Osteocyte (in vitro differentiated cells): ENCODE measurements at regions not wholly inside any gene's neighbourhood (a gene's known extent, or its start where the extent isn't known, plus 50 kb on each side); places are given as distances from the start of the nearest gene placed in this dataset.

Source experiments
- DNase-seq: peaks from one replicate; pipeline ENCODE4 v3.0.0; 2021; ENCODE audit warnings: mixed read lengths; ENCODE audit not compliant: unreplicated experiment; ENCODE audit errors: extremely low spot score
- H3K27ac Mint-ChIP-seq: one replicate; pipeline ENCODE4 v1.8.0; 2021; ENCODE audit warnings: mild to moderate bottlenecking, mixed read lengths; ENCODE audit not compliant: unreplicated experiment
- H3K27me3 Mint-ChIP-seq: one replicate; pipeline ENCODE4 v1.8.0; 2021; ENCODE audit warnings: mixed read lengths; ENCODE audit not compliant: unreplicated experiment
- H3K36me3 Mint-ChIP-seq: one replicate; pipeline ENCODE4 v1.8.0; 2021; ENCODE audit warnings: mixed read lengths; ENCODE audit not compliant: unreplicated experiment
- H3K4me1 Mint-ChIP-seq: one replicate; pipeline ENCODE4 v1.8.0; 2021; ENCODE audit warnings: mixed read lengths; ENCODE audit not compliant: unreplicated experiment
- H3K4me3 Mint-ChIP-seq: one replicate; pipeline ENCODE4 v1.8.0; 2021; ENCODE audit warnings: mild to moderate bottlenecking, moderate library complexity, mixed read lengths; ENCODE audit not compliant: unreplicated experiment
- H3K9me3 Mint-ChIP-seq: one replicate; pipeline ENCODE4 v1.8.0; 2021; ENCODE audit warnings: mixed read lengths; ENCODE audit not compliant: unreplicated experiment
- TF ChIP-seq, protein P1 (sequence below): fragments of 200-600 bp; sonication (generic); IDR thresholded peaks from 2 replicates; pipeline ENCODE4 v1.5.0; 2021; ENCODE audit warnings: antibody characterized with exemption, mild to moderate bottlenecking, moderate library complexity

DNA sequence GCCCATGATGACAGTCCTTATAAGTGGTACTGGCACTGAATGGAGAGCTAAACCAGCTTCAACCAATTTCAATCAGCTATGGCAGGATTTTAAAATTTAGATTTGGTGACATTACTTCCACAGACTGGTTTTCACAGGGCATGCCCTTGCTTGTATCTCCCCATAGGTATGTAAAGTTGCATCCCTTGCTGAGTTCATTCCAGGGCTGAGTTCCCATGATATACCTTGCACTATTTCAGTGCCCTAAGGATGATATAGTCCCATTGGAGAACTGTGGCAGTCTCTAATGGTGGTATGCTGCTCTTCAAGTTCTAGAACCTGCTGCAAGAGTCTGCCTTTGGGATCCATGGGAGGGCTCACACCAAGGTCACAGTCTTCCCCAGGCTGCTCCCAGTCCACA, 232.7 kb upstream of the MOCS1 start:
- Mint-ChIP-seq H3K27me3 (no peaks in the 10 kb centered on the region), H3K36me3 (no peaks in the 10 kb centered on the region), H3K27ac (no peak overlapping the region), H3K9me3 (no peaks in the 10 kb centered on the region), H3K4me1 (no peaks in the 10 kb centered on the region), H3K4me3 (no peak overlapping the region)
- TF ChIP-seq, protein P1, sequence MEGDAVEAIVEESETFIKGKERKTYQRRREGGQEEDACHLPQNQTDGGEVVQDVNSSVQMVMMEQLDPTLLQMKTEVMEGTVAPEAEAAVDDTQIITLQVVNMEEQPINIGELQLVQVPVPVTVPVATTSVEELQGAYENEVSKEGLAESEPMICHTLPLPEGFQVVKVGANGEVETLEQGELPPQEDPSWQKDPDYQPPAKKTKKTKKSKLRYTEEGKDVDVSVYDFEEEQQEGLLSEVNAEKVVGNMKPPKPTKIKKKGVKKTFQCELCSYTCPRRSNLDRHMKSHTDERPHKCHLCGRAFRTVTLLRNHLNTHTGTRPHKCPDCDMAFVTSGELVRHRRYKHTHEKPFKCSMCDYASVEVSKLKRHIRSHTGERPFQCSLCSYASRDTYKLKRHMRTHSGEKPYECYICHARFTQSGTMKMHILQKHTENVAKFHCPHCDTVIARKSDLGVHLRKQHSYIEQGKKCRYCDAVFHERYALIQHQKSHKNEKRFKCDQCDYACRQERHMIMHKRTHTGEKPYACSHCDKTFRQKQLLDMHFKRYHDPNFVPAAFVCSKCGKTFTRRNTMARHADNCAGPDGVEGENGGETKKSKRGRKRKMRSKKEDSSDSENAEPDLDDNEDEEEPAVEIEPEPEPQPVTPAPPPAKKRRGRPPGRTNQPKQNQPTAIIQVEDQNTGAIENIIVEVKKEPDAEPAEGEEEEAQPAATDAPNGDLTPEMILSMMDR: no peak
- no peak for DNase-seq

DNA sequence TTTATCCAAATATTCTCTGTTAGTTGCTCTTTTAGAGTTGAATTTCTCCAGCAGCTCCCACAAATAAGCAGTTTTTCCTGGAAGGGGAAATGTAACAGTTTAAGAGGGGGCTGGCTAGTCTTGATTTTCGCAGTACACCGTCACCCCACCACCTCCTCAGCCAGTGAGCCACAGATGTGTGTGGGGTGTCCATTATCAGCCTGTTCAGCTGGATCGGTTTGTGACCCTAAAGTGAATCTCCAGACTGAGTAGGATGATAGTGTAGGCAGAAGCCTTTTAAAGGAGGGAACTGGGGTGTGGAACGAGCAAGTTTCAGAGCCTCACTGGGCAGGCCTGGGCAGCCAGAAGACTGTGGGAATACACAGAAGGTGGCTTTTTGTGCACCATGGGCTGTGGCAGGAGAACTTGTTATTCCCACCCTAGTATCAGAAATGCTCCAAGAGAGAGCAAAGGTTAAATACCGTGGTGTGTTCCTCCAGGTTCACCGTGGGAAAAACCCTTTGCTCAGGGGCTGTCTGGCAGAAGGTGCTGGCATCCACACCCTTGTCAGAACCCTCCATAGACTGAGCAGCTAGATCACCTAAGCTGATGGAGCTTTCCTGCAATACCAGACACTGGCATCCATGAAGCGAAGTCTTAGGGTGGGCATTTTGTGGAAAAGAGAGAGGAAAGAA, 230.9 kb upstream of the MOCS1 start:
- Mint-ChIP-seq H3K9me3 (no peaks in the 10 kb centered on the region), H3K27ac (no peak overlapping the region), H3K4me3 (no peak overlapping the region), H3K4me1 (no peaks in the 10 kb centered on the region), H3K27me3 (no peaks in the 10 kb centered on the region), H3K36me3 (no peaks in the 10 kb centered on the region)
- TF ChIP-seq, protein P1: no peak
- DNase-seq: no peak

DNA sequence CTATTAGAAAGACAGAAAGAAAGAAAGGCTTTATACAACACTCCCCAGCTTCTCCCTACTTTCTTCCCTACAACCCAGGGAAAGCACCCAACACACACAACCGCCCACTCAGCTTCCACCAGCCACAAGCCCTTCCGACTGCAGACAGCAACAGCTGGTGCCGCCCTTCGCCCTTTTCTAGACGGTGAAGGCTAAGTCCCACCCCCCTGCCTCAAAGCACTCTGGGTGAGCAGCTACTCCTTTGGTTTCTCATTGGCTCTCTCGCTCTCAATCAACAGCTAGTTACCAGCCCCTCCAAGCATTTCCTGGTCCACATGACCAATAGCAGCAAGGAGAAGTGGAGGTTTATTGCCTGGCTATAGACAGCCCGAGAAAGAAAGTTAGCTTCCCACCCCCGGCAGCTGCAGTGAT, 230.1 kb upstream of the MOCS1 start:
- Mint-ChIP-seq H3K27me3 (no peaks in the 10 kb centered on the region), H3K4me3 (no peak overlapping the region), H3K36me3 (no peaks in the 10 kb centered on the region), H3K9me3 (no peaks in the 10 kb centered on the region), H3K4me1 (no peaks in the 10 kb centered on the region), H3K27ac (no peak overlapping the region)
- no peak for DNase-seq
- TF ChIP-seq, protein P1: no peak

DNA sequence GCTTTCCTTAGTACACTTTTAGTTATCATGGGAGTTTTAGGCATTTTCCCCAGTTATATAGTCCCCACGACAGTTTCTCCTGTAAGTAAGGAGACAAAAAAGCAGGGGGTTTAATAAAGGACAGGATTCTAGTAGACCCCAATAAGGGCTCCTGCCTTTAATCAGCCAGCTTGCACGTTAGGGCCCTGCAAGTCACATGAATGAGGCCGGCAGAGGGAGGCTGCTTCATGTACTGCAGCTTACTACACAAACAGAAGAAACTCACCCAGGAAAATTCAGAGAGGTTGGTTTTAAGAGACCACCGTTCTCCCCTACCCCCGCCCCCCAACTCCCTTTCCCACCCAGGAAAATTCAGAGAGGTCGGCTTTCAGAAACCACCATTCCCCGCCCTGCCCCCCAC, 229.7 kb upstream of the MOCS1 start:
- DNase-seq: no peak
- Mint-ChIP-seq H3K4me3 (no peak overlapping the region), H3K4me1 (no peaks in the 10 kb centered on the region), H3K36me3 (no peaks in the 10 kb centered on the region), H3K27me3 (no peaks in the 10 kb centered on the region), H3K9me3 (no peaks in the 10 kb centered on the region), H3K27ac (no peak overlapping the region)
- TF ChIP-seq, protein P1: no peak

DNA sequence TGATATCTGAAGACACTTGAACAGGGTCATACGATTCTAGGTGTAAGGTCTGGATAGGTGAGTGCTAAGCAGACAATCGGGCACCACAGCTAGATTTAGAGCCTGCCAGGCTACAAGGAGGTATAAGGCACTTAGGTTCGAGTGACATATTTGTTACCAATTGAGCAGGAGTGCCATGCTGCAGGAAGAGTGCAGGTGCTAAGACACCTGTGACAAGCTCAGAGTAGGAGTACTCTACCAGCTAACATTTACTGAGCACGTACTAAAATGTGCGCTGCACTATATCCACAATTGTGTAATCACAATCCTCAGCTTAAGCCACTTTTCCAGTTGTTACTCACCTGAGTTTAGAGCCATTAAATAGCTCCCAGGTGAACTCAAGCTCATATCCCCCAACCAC, 227.8 kb upstream of the MOCS1 start:
- DNase-seq: no peak
- TF ChIP-seq, protein P1: no peak
- Mint-ChIP-seq H3K27ac (no peak overlapping the region), H3K4me3 (no peak overlapping the region), H3K4me1 (no peaks in the 10 kb centered on the region), H3K36me3 (no peaks in the 10 kb centered on the region), H3K27me3 (no peaks in the 10 kb centered on the region), H3K9me3 (peaks cover 5% of the 10 kb centered on the region)
